ENCODE measurements at regions not wholly inside any gene's neighbourhood (a gene's known extent, or its start where the extent isn't known, plus 50 kb on each side); places are given as distances from the start of the nearest gene placed in this dataset.

GRCh38 chr7:116083796-116084195 is 53.2 kb upstream of the TFEC start:
- ATAC-seq, result no peak
- ChIA-PET POLR2A (interaction anchor here (0.6 kb wide), 1 partner anchor 656 kb away, joined by 3 read pairs; no protein-coding TSS in a partner anchor), CTCF (no interaction called here)
- H3K4me3 Mint-ChIP-seq, result no peak overlapping the region
- TF ChIP-seq CTCF (IDR thresholded peaks at IDR 0.05), result no peak
- no peak overlapping the region for H3K27ac Mint-ChIP-seq
- intact Hi-C loops (cut with micrococcal nuclease), result no loop called here
- no peaks in the 10 kb centered on the region for H3K36me3 Mint-ChIP-seq (ENCODE audit: low read depth)
- H3K9me3 Mint-ChIP-seq, result no peaks in the 10 kb centered on the region
- H3K27me3 Mint-ChIP-seq, result no peaks in the 10 kb centered on the region
- H3K4me1 Mint-ChIP-seq (ENCODE audit: low read depth), result no peaks in the 10 kb centered on the region
- DNase-seq, result no peak

GRCh38 chr7:116086547-116087045 is 56.0 kb upstream of the TFEC start:
- TF ChIP-seq CTCF (IDR thresholded peaks at IDR 0.05), result no peak
- Mint-ChIP-seq H3K27ac (no peak overlapping the region), H3K36me3 (ENCODE audit: low read depth) (no peaks in the 10 kb centered on the region), H3K4me1 (ENCODE audit: low read depth) (no peaks in the 10 kb centered on the region), H3K9me3 (no peaks in the 10 kb centered on the region), H3K27me3 (no peaks in the 10 kb centered on the region), H3K4me3 (no peak overlapping the region)
- ATAC-seq (no peak), DNase-seq (no peak)
- intact Hi-C loops (cut with micrococcal nuclease), result no loop called here
- POLR2A ChIA-PET, result no interaction called here
- CTCF ChIA-PET, result no interaction called here

GRCh38 chr7:116087291-116087690 is 56.7 kb upstream of the TFEC start:
- intact Hi-C loops (cut with micrococcal nuclease), result no loop called here
- no peaks in the 10 kb centered on the region for H3K36me3 Mint-ChIP-seq (ENCODE audit: low read depth)
- H3K27me3 Mint-ChIP-seq, result no peaks in the 10 kb centered on the region
- H3K27ac Mint-ChIP-seq, result no peak overlapping the region
- TF ChIP-seq CTCF (IDR thresholded peaks at IDR 0.05), result no peak
- POLR2A ChIA-PET, result no interaction called here
- no peak overlapping the region for H3K4me3 Mint-ChIP-seq
- H3K4me1 Mint-ChIP-seq (ENCODE audit: low read depth), result no peaks in the 10 kb centered on the region
- no peaks in the 10 kb centered on the region for H3K9me3 Mint-ChIP-seq
- DNase-seq (no peak), ATAC-seq (no peak)
- CTCF ChIA-PET, result no interaction called here

GRCh38 chr7:116087984-116088383 is 57.4 kb upstream of the TFEC start:
- CTCF ChIA-PET, result no interaction called here
- POLR2A ChIA-PET, result no interaction called here

GRCh38 chr7:116089293-116089692 is 58.7 kb upstream of the TFEC start:
- H3K27ac Mint-ChIP-seq, result no peak overlapping the region
- H3K27me3 Mint-ChIP-seq, result no peaks in the 10 kb centered on the region
- no peak overlapping the region for H3K4me3 Mint-ChIP-seq
- POLR2A ChIA-PET, result no interaction called here
- CTCF ChIA-PET, result no interaction called here
- TF ChIP-seq CTCF (IDR thresholded peaks at IDR 0.05), result no peak
- DNase-seq (no peak), ATAC-seq (no peak)
- H3K36me3 Mint-ChIP-seq (ENCODE audit: low read depth), result no peaks in the 10 kb centered on the region
- intact Hi-C loops (cut with micrococcal nuclease), result no loop called here
- H3K4me1 Mint-ChIP-seq (ENCODE audit: low read depth), result no peaks in the 10 kb centered on the region
- no peaks in the 10 kb centered on the region for H3K9me3 Mint-ChIP-seq

More at GRCh38 chr7:116087984-116088383, 57.4 kb upstream of the TFEC start:
- ATAC-seq (no peak), DNase-seq (no peak)
- H3K4me1 Mint-ChIP-seq (ENCODE audit: low read depth), result no peaks in the 10 kb centered on the region
- no peak overlapping the region for H3K4me3 Mint-ChIP-seq
- H3K27me3 Mint-ChIP-seq, result no peaks in the 10 kb centered on the region
- no peaks in the 10 kb centered on the region for H3K9me3 Mint-ChIP-seq
- H3K27ac Mint-ChIP-seq, result no peak overlapping the region
- TF ChIP-seq CTCF (IDR thresholded peaks at IDR 0.05), result no peak
- no peaks in the 10 kb centered on the region for H3K36me3 Mint-ChIP-seq (ENCODE audit: low read depth)
- intact Hi-C loops (cut with micrococcal nuclease), result no loop called here
